GM21423 (cell line): ENCODE measurements at regions not wholly inside any gene's neighbourhood (a gene's known extent, or its start where the extent isn't known, plus 50 kb on each side); places are given as distances from the start of the nearest gene placed in this dataset.
"Not testable (repeated sequence)": the region's sequence is repeated elsewhere in the genome, so short reads cannot be mapped to it uniquely, and the experiment has no call there.

Experiments
- ATAC-seq: cut with Tn5 transposase; IDR thresholded peaks from one replicate; pipeline ENCODE4 v1.9.1; 2021; ENCODE audit warnings: mild to moderate bottlenecking, moderate library complexity; ENCODE audit not compliant: unreplicated experiment

DNA sequence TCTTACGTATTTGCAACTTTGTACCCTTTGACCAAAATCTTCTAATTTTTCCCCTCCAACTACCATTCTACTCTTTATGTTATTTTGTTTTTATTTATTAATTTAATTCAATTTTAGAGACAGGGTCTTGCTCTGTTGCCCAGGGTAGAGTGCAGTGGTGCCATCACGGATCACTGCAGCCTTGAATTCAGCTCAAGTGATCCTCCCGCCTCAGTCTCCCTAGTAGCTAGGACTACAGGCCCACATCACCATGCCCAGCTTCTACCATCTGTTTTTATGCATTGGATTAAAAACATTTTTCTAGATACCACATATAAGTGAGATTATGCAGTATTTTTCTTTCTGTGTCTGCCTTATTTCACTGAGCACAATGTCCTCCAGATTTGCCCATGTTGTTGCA is 2912.5 kb downstream of the RPIA start:
- not testable (repeated sequence) for ATAC-seq

DNA sequence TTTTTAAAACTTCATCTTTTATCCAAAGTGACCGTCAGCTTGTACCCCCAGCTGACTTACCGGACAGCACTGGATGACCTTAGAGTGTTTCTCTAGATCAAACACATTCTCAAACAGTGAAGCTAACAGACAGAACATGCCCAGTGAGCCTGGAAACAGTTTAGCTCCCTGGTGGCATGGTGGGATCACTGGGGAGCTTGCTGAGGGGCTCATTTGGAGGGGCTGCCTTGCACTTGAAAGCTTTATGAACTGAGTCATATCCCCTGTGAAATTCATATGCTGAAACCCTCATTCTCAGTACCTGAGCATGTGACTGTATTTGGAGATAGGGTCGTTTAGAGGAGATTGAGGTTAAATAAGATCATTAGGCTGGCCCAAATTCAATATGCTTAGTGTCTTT is 2913.2 kb downstream of the RPIA start:
- ATAC-seq: not testable (repeated sequence)

DNA sequence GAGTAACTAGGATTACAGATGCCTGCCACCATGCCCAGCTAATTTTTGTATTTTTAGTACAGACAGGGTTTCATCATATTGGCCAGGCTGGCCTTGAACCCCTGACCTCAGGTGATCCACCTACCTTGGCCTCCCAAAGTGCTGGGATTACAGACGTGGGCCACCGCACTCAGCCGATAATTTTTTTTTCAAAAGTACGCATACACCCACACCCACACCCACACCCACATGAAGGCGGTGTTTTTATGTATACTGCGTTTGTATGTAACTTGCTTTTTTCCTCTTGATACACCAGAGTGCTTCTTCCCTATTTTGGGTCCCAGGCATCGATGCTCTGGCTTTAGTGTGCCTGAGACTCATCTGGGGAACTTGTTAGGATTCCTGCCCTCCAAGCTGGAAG is 2932.3 kb downstream of the RPIA start:
- ATAC-seq: not testable (repeated sequence)

DNA sequence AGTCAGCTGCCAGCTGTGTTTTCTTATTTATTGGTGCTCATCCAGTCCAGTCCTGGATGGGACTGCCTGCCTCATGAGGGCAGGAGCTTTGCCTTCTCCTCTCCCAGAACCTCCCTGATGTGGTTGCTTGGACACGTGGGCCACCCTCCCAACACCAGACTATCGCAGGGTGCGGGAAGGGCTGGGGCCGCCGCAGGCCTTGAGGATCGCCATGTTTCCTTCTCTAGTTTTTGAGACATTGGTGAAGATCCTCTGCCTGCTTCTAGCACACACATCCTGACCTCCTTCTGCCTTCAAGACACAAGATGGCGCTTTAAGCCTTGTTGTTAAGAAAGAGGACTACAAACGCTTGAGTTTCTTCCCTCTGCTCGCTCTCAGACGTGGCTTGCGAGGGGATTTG is 2937.0 kb downstream of the RPIA start:
- not testable (repeated sequence) for ATAC-seq

DNA sequence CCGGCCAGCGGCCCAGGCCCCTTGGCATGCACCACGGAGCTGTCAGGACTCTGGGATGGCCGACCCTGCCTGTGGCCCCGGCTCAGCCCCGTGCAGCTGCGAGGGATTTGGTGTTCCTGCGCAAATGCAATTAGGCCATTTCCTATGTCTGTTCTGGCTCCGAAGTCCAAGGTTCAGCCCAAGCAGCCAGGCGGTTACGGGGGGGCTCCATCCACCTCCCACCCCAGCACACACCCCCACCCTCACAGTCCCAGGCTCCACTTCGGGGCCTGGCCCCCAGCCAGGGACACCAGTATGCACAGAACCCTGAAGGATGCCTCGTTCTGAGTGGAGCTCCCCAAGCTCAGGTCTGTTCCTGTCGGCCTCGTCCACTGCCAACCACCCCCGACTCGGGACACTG is 2965.7 kb downstream of the RPIA start:
- ATAC-seq: not testable (repeated sequence)

DNA sequence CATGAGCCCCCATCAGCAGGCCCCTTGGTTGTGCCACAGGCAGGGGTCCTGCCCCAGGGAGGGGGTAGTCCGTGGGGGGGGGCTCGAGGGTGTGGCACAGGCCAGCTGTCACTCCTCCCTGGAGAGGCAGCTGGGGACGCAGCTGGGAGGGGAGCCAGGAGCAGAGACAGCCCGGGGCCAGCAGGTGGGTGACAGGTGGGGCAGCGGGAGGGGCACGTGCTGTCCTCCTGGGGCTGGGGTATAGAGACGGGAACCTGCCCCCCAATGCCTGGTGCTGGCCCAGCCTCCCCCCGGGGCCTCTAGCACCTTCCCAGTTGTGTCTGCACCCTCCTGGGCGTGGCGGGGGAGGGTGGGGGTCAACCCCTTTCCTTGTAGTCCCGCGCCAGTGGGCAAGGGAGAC is 2966.9 kb downstream of the RPIA start:
- not testable (repeated sequence) for ATAC-seq

DNA sequence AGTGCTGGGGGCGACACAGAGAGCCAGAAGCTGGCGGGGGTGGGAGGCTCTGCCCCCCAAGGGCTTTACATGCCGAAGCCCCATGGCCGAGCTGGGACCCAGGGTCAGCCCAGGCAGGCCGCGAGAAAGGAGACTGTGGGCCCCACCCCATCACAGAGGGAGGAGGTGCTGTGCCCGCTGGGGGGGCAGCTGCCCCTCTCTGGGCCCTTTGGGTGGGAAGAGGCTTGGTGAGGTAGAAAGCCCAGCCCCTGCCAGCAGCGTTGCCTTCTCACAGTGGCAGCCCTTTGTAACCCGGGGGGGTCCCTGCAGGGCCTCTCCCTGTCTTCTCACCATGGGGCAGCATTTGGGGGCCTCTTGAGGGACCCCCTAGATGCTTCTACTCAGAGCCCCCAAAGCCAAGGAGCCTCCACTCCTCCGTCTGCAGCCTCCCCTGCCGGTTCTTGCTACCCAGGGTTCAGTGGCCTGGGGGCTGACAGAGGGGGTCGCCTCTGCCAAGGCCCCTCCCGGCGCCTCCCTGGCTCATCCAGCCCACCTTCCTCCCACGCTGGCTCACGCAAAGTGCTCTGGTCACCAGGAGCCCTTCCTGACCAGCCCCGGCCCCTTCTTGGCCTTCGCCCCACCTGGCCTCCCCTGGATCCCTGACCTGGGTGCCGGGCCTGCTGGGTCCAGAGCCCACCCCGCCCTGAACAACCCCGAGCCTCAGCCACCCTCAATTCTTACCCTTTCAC is 2967.9 kb downstream of the RPIA start:
- not testable (repeated sequence) for ATAC-seq

DNA sequence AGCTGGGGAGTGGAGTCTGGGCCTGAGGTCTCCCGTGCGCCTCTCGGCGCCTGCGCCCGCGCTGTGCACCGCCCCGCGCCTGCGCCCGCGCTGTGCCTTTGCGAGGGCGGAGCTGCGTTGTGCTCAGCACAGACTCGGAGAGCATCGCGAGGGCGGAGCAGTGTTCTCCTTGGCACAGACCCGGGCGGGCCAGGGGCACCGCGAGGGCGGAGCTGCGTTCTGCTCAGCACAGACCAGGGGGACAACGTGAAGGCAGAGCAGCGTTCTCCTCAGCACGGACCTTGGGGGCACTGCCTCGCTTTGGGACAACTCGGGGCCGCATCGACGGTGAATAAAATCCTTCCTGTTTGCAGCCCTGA is 2968.4 kb downstream of the RPIA start:
- peak; percentile 85 for ATAC-seq

DNA sequence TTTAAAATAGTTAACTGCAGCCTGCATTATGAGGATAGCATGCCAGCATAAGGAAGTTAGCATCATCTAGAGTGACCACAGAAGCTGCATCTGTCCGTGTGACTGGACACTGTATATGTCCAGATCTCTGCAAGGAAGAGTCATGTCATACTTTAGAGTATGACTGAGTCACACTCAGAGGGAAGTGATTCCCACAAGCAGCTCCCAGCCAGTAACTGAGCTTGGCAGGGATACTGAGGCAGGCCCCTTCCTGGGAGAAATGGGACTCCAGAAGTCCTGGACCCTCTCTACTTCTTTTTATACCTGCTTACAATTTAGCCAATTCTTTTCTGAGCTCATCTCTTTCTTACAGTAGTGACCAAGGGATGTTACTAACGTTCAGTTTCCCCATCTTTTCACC is 2975.9 kb downstream of the RPIA start:
- not testable (repeated sequence) for ATAC-seq

DNA sequence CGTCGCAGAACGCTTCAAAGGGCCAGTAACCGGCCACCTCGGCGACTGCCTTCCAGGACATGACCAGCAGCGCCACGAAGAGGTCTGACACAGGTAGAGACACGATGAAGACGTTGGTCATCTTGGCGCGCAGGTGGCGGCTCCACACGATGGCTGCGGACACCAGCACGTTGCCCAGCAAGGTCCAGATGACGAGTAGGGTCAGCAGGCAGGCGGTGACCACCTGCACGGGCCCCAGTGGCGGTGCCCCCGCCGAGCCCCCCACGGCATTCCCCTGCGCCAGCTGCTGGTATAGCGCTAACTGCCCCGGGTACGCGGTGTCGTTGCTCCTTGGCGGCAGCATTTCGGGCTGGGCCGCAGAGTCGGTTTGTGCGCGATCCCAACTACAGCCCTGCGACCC is 2994.1 kb downstream of the RPIA start:
- not testable (repeated sequence) for ATAC-seq

DNA sequence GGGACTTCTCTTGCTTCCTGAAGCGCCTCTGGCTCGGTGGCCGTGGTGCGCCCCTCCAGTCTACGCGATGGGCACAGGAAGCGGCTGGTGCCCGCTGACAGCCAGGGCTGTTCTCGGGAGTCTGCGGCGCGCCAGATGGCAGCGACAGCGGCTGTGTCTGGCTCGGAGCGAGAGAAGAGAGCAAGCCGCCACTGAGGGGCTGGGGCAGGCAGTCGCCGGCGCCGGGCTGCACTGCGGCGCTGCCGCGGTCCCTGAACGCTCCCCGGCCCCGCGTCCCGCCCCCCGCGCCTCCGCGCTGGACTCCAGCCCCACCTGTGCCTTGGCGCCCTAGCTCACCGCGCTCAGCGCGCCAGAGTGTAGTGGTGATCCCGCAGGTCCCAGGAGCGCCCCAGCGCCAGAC is 2994.6 kb downstream of the RPIA start:
- not testable (repeated sequence) for ATAC-seq
